DMS153 treated with DMSO at 0.1 percent for 48 hours (cell line): ENCODE measurements at regions not wholly inside any gene's neighbourhood (a gene's known extent, or its start where the extent isn't known, plus 50 kb on each side); places are given as distances from the start of the nearest gene placed in this dataset.

Experiments used
- DNase-seq: peaks from one replicate; lab custom pipeline; 2025; ENCODE audit not compliant: unreplicated experiment; lab: John Stamatoyannopoulos, UW

DNA sequence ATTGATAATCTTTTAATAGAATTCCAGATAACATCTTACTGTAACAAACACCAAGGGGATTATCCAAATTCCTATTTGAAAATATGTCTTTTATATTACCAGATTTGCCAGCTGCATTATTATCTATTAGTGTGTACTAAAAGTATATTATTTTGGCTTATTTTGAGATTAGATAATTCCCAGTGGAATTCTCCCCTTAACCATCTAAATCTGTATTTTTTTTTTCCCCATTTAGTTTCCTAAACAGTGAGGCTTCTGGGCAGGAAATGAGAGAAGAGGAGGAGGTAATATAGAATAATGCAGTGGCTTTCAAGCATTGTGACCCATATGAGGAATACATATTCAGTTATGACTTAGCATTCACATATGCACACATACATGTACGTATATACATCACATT, 53.5 kb upstream of the ABL1 start:
- DNase-seq = no peak

- DNase-seq = no peak
Measured at GRCh38 chr9:130782886-130783530, 52.0 kb upstream of the ABL1 start.

DNA sequence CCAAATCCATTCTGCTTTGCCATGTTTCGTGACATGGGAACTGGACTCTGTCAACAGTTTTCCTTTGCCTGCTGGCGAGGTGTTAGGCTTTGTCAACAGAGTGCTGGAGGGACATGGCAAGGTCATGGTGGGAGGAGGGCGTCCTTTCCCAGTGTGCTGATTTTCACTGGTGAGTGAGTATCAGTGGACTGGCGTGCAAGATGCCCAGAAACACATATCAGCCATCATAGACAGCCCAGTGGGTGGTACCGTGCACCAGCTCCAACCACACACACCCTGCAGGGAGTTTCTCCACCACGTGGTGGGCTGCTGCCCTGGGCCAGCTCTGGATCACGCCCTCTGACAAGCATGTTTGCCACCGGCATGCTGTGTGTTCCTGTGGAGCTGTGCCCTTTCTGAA, 50.0 kb upstream of the ABL1 start:
- no peak for DNase-seq
